Left colon (tissue), 2 donors: ENCODE measurements at regions not wholly inside any gene's neighbourhood (a gene's known extent, or its start where the extent isn't known, plus 50 kb on each side); places are given as distances from the start of the nearest gene placed in this dataset.

Experiments used
- ATAC-seq: fragments of 200-7000 bp; cut with Tn5 transposase; one replicate; pipeline ENCODE4 v1.9.1; 2020; ENCODE audit warnings: mild to moderate bottlenecking, moderate library complexity
- DNase-seq, 2 donors: peaks; one replicate each; pipeline ENCODE4 v3.0.0-alpha.2; 2020
- intact Hi-C, 2 donors: fragments of 100-400 bp; cut with DNase I in 1 of 2; cut with micrococcal nuclease in 1 of 2; formaldehyde crosslinking; loops; one replicate each; pipeline versions ENCODE4 v1.11.2 to v1.14.0; 2022; cut with DNase I, micrococcal nuclease
- donor health status: DM: no; HTN: no; CAD: no.
- donor health status: DM: yes; HTN: yes; CAD: no.

GRCh38 chr5:110909415-110909814, 162.1 kb upstream of the TSLP start:
- intact Hi-C loops: no loop called here
- DNase-seq (no peak), ATAC-seq (no peak)

DNA sequence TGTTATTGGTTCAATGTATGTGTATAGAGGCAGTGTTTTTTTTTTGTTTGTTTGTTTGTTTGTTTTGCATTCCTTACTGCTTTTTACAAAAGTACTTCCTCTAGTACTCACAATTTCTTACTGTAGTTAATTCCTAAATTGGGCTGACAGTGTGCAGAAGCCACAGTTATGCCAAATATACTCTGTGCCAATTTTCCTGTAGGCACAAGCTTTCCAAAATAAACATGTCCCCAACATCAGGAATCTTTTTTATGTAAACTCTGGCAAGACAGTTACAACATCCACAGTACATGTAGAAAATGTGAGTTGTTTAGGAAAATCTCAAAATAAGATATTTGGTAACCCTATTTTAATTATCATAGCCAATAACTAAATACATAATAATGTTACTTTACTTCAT, 161.6 kb upstream of the TSLP start:
- ATAC-seq: no peak
- intact Hi-C loops: no loop called here

DNA sequence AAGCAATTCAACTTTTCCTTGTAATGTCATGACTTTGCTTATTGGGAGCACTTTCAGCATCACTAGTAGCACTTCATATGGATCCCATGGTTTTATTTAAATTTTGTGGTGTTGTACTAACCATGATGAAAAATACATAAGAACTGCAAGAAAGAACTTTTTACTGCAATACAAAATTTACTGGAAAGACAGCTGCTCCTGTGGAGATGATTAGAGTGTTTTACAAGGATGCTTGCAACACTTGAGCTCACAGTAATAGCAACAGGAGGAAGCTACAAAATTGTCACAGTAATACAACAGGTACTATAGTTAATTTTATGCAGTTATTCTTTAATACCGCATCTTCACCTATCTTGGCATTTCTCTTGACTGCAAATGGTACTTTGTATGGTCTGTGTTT, 158.3 kb upstream of the TSLP start:
- DNase-seq: no peak
- no peak for ATAC-seq
- intact Hi-C loops: no loop called here

More for the DNA sequence above, 161.6 kb upstream of the TSLP start:
- DNase-seq: no peak

DNA sequence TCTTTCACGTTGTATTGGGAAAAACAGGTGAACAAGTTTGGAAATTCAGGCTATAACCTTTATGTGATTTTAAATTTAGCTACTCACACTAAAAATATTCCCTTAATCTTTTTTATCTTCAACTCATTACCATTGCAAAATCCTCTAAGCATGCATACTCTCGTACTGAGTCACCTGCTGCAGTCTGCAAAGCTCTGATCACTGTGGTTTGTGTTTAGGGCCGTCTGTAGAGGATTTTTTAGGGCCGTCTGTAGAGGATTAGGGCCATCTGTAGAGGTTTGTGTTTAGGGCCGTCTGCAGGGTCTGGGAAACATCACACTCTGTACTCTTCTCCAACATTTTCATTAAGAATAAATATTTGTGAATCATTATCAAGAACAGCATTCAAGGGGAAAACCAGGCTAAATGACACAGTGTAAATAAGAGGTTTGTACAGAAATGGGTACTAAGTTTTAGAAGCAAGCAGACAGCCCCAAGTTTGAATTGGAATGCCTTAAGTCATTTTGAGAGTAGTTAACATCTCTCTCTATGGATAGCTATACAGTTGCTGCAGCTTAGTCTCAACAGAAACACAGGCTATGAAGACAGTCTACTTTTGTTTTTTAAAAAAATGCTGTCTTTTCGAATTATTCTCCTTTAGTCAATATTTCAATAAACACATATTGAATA, 155.0 kb upstream of the TSLP start:
- no peak for ATAC-seq
- no peak for DNase-seq
- intact Hi-C loops: no loop called here

DNA sequence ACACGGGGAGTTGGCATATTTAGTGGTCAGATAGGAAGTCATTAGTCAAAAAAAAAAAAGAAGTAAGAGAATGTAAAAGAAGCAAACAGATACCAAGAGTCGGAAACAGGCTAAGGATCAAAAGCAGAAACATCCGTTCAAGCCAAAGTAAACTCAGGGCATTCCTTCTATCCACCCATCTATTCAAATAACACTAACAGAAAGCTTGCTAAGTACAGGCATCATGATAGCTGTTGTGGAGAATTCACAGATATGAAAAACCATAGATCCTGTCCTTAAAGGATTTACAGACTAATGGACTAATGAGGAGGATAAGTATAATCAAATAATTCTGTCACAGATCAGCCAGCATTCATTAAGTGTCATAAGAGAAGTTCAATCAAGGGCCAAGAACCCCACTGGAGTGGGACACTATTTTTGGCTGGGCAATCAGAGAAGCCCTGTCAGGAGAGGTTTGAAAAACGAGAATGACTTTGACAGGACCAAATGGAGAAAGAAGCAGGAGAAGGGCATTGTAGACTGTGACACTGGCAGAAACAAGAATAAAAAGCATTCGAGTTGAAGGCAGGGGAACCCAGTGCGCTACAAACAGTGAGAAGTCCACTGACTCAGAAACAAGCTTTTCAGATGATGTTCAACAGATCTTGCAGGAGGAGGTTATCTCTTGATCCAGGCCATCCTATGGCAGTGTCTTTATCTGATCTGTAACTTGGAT, 154.2 kb upstream of the TSLP start:
- intact Hi-C loops: no loop called here
- DNase-seq: no peak
- ATAC-seq: no peak

DNA sequence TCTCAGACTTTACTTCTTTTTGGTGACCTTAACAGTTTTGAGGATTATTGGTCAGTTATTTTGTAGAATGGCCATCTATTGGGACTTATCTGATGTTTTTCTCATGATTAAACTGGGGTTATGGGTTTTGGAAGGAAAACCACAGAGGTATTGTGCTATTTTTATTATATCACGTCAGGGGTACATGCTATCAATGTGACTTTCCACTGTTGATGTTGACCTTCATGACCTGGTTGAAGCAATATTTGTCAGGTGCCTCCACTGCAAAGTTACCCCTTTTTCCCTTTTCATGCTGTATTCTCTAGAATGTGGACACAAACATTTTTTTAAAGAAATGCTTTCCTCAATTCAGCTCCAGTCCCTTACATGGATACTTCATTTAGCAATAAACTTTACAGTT, 152.8 kb upstream of the TSLP start:
- intact Hi-C loops: no loop called here
- no peak for DNase-seq
- ATAC-seq: no peak

DNA sequence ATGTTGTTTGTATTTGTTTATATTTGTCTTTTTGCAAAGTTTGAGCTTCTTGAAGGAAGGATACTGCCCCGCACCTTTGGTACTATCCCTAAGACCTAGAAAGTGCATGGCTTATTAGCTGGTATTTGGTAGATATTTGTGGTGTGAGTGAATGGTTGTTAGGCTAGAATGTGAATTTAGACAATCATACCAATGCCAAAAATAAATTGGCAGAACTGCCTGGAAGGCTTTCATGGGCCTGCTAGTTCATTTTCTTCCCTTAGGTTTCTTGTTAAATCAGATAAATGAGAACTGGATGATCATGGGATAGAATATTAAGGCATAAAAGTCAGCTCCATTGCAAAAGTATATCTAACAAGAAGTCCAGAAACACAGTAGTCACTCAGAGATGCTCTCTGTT, 147.5 kb upstream of the TSLP start:
- DNase-seq (no peak), ATAC-seq (no peak)
- intact Hi-C loops: no loop called here

- no peak for DNase-seq
- ATAC-seq: no peak
- intact Hi-C loops: no loop called here
Measured at GRCh38 chr5:110925398-110925797, 146.1 kb upstream of the TSLP start.

- ATAC-seq (no peak), DNase-seq (no peak)
- intact Hi-C loops: no loop called here
Measured at GRCh38 chr5:110925916-110926315, 145.6 kb upstream of the TSLP start.

- DNase-seq: no peak
- ATAC-seq: no peak
- intact Hi-C loops: no loop called here
Measured at GRCh38 chr5:110932755-110933488, 138.6 kb upstream of the TSLP start.

DNA sequence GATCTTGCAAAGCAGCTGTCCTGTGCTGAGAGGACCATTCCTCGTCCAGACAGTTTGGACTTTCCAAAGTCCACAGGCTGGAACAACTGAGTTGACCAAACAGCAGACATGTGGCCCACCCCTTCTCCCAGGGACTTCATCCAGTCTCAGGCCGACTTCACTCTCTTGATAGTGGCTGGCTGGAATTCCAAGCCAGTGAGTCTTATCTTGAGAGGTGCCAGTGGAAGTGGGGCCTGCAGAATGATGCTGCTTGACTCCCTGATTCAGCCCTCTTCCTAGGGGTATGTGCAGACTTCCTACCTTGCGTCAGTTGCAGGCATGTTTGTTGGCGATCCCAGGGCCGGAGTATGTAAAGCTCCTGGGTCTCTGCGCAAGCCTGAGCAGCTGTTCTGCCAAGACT, 131.4 kb upstream of the TSLP start:
- intact Hi-C loops: no loop called here
- ATAC-seq (no peak), DNase-seq (no peak)

GRCh38 chr5:110945874-110946436, 125.6 kb upstream of the TSLP start:
- intact Hi-C loops: no loop called here
- ATAC-seq (no peak), DNase-seq (no peak)

- no peak for ATAC-seq
- DNase-seq: no peak
- intact Hi-C loops: no loop called here
Measured at GRCh38 chr5:110951373-110951791, 120.1 kb upstream of the TSLP start.

GRCh38 chr5:110956280-110956912, 115.1 kb upstream of the TSLP start:
- DNase-seq (no peak), ATAC-seq (no peak)
- intact Hi-C loops: no loop called here

GRCh38 chr5:110956913-110957813, 114.3 kb upstream of the TSLP start:
- ATAC-seq: no peak
- intact Hi-C loops: no loop called here
- DNase-seq: no peak

DNA sequence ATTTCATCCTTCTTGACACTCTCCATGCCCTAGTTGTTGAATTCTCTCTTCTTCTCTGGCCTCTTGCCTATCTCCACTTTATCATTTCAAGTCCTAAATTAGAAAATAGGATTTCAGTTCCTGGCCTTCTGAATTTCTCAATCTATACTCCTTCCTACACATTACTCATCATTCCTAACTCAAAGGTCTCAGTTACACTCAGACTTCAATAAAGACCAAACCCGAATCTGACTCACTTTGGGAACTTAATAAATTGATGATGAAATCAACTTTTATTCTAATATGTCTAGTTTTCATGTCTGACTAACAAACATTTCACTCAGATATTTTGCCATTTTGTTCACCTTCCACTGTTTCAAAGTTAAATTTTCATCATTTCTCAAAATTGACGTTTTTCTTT, 113.6 kb upstream of the TSLP start:
- DNase-seq (no peak), ATAC-seq (no peak)
- intact Hi-C loops: no loop called here

DNA sequence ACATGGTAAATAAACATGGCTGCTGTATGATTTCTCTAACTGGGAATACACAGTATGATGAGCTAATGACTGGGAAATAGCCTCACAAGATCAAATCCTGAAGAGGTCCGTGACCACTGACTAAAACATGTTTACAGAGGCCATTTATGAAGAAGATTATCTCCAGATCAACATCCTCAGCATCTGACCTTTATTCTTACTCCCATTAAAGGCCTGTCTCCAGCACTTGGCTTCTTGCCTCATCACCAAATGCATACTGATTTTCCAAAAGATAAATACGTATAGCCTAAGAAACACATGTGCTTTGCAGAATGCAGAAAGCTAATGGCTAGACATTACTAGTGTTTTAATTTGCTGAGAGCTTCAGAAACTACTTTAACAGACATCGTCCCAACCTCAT, 108.0 kb upstream of the TSLP start:
- DNase-seq (no peak), ATAC-seq (no peak)
- intact Hi-C loops: no loop called here

DNA sequence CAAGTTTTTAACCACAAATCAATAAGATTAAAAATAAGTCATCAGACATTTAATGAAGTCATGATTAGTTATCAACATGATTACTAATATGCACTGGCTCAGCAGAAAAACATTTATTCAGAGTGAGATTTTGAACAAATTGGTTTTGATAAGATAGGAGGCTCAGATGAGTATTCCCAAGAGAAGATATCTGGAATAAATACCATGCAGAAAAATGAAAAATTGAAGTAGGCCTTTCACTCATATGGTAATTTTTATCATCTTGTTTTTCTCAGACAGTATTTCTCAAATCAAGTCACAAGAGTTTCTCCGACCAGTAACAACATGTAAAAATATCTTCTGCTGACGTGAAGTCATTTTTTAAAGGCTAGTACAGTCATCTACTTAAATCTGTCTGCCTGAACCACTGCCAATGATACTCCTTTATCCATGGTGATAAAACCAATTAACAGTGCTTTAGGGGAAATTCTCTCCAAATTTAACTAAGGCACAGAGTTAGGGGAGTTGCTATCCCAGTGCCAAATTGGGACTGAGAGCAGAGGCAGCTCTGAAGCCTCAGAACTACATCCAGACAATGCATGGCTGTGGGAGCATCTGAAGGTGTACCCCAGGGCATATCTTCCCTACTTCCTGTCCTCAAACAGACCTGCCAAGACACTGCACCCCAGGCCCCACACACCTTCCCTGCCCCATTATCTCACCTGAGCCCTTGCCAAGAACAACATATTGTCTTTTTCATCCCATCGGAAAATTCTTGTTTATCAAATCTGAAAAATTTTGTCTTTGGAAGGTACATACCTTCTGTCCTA, 105.5 kb upstream of the TSLP start:
- ATAC-seq (no peak), DNase-seq (no peak)
- intact Hi-C loops: no loop called here
